ENCODE measurements at regions not wholly inside any gene's neighbourhood (a gene's known extent, or its start where the extent isn't known, plus 50 kb on each side); places are given as distances from the start of the nearest gene placed in this dataset.

DNA sequence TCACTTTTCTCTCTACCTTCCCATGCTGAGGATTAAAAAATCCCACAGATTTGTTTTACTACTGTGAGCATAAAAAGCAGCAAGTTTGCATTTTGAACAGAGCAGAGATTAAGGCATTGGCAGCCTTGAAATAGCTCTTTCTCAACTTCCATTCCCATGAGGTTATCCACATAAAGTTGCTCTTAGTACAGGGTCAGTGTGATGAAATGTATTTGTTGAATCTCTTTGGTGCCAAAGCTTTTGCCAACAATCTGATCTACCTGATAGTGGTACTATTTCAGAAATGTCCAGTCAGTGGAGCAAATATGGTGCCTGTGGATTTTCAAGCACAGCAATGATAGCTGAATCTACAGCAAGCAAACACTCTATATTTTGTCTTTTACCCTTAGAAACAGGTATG, 254.8 kb downstream of the INHBA start:
- TF ChIP-seq, protein P1, sequence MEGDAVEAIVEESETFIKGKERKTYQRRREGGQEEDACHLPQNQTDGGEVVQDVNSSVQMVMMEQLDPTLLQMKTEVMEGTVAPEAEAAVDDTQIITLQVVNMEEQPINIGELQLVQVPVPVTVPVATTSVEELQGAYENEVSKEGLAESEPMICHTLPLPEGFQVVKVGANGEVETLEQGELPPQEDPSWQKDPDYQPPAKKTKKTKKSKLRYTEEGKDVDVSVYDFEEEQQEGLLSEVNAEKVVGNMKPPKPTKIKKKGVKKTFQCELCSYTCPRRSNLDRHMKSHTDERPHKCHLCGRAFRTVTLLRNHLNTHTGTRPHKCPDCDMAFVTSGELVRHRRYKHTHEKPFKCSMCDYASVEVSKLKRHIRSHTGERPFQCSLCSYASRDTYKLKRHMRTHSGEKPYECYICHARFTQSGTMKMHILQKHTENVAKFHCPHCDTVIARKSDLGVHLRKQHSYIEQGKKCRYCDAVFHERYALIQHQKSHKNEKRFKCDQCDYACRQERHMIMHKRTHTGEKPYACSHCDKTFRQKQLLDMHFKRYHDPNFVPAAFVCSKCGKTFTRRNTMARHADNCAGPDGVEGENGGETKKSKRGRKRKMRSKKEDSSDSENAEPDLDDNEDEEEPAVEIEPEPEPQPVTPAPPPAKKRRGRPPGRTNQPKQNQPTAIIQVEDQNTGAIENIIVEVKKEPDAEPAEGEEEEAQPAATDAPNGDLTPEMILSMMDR (IDR thresholded peaks at IDR 0.05), result no peak
- no peaks in the 10 kb centered on the region for H3K27me3 Mint-ChIP-seq (ENCODE audit: unreplicated experiment)
- H3K9me3 Mint-ChIP-seq (ENCODE audit: unreplicated experiment), result no peaks in the 10 kb centered on the region
- peaks cover 12% of the 10 kb centered on the region for H3K4me1 Mint-ChIP-seq (ENCODE audit: unreplicated experiment)
- H3K36me3 Mint-ChIP-seq (ENCODE audit: unreplicated experiment), result no peaks in the 10 kb centered on the region
- no peak overlapping the region for H3K27ac Mint-ChIP-seq (ENCODE audit: unreplicated experiment)
- H3K4me3 Mint-ChIP-seq (ENCODE audit: unreplicated experiment), result no peak overlapping the region
- no peak for DNase-seq (ENCODE audit: extremely low spot score, unreplicated experiment)

- Mint-ChIP-seq H3K36me3 (ENCODE audit: unreplicated experiment) (no peaks in the 10 kb centered on the region), H3K27ac (ENCODE audit: unreplicated experiment) (no peak overlapping the region), H3K4me1 (ENCODE audit: unreplicated experiment) (peaks cover 12% of the 10 kb centered on the region), H3K27me3 (ENCODE audit: unreplicated experiment) (no peaks in the 10 kb centered on the region), H3K4me3 (ENCODE audit: unreplicated experiment) (no peak overlapping the region), H3K9me3 (ENCODE audit: unreplicated experiment) (no peaks in the 10 kb centered on the region)
- DNase-seq (ENCODE audit: extremely low spot score, unreplicated experiment), result no peak
- TF ChIP-seq, protein P1 (IDR thresholded peaks at IDR 0.05), result no peak
Measured at GRCh38 chr7:41447450-41448042, 255.3 kb downstream of the INHBA start.

DNA sequence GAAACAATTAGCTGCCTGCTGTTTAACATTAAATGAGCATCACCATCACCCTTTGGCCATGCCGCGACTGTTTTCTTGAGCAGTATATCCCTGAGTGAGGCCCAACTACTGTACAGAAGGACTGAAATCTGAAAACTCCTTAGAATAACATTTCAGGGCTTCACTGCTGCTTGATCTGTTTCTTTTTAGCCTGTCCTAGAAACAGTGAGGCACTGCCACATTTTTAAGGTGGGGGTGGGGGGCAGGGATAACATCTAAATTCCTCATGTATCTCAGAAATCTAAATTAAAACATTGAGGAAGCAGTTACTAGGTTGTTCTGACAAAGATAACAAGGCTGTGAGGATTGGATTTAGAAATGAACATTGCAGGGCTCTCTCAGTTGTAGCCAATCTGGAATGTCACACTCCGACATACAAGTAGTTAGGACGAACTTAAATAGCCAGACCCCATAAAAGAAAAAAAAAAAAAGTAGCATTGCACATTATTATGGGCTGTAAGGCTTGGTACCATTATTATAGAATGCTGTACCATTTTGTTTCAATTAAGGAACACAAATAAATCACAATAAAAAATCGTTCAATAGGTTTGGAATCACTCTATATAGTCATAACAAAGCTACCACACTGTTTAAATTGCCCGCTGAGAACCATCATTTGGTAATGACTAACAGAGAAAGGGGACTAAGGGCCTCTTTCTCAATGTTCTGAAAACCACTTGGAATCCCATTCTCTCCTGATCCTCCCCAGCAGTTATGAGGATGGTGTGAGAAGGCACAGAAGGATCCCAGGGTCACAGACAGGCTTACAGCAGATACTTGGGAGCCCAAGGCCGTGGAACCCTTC, 256.1 kb downstream of the INHBA start:
- no peaks in the 10 kb centered on the region for H3K27me3 Mint-ChIP-seq (ENCODE audit: unreplicated experiment)
- TF ChIP-seq, protein P1 (IDR thresholded peaks at IDR 0.05), result no peak
- DNase-seq (ENCODE audit: extremely low spot score, unreplicated experiment), result no peak
- no peaks in the 10 kb centered on the region for H3K9me3 Mint-ChIP-seq (ENCODE audit: unreplicated experiment)
- H3K4me3 Mint-ChIP-seq (ENCODE audit: unreplicated experiment), result no peak overlapping the region
- H3K36me3 Mint-ChIP-seq (ENCODE audit: unreplicated experiment), result no peaks in the 10 kb centered on the region
- no peak overlapping the region for H3K27ac Mint-ChIP-seq (ENCODE audit: unreplicated experiment)
- H3K4me1 Mint-ChIP-seq (ENCODE audit: unreplicated experiment), result peaks cover 9% of the 10 kb centered on the region

DNA sequence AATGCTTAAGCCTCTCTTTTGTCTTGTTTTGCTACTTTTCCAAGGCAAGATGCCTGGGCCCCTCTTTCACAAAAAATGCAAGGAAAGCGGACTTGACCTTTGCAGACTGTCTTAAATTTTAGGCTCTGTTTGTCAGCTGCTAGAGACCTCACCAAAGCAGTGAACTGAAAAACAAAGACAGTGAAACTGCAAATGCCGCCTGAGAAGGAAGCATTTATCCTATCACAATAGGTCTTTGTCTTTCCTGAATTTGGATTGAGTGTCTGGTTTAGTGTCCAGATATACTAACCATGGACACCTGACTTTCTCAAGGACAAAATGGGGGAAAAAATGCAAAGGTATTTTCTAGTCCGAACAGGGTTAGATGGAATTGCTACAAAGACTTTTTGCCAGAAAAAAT, 256.9 kb downstream of the INHBA start:
- Mint-ChIP-seq H3K4me1 (ENCODE audit: unreplicated experiment) (peaks cover 4% of the 10 kb centered on the region), H3K36me3 (ENCODE audit: unreplicated experiment) (no peaks in the 10 kb centered on the region), H3K9me3 (ENCODE audit: unreplicated experiment) (no peaks in the 10 kb centered on the region), H3K27me3 (ENCODE audit: unreplicated experiment) (no peaks in the 10 kb centered on the region), H3K4me3 (ENCODE audit: unreplicated experiment) (no peak overlapping the region), H3K27ac (ENCODE audit: unreplicated experiment) (no peak overlapping the region)
- TF ChIP-seq, protein P1 (IDR thresholded peaks at IDR 0.05), result no peak
- no peak for DNase-seq (ENCODE audit: extremely low spot score, unreplicated experiment)

DNA sequence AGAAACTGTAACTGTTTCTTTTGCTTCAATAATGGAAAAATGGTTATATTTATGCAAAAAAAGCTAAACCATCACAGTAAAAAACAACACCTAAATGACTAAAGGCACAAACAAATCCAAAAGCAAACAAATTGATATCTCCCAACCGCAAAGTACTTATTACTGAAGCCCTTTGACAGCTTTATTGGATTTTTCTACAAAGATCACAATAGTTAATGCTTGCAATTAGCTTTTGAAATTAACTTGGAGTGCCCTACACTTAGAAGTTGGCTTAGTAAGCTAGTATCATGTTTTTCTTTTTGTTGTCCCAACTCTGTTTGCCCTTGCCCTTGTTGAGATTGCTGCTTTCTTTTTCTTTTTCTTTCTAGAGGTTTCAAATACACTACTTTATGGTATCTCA, 257.5 kb downstream of the INHBA start:
- Mint-ChIP-seq H3K27me3 (ENCODE audit: unreplicated experiment) (no peaks in the 10 kb centered on the region), H3K4me3 (ENCODE audit: unreplicated experiment) (no peak overlapping the region), H3K27ac (ENCODE audit: unreplicated experiment) (no peak overlapping the region), H3K36me3 (ENCODE audit: unreplicated experiment) (no peaks in the 10 kb centered on the region), H3K9me3 (ENCODE audit: unreplicated experiment) (no peaks in the 10 kb centered on the region), H3K4me1 (ENCODE audit: unreplicated experiment) (peaks cover 4% of the 10 kb centered on the region)
- DNase-seq (ENCODE audit: extremely low spot score, unreplicated experiment), result no peak
- TF ChIP-seq, protein P1 (IDR thresholded peaks at IDR 0.05), result no peak

All from osteocyte (in vitro differentiated cells).